ENCODE measurements at regions not wholly inside any gene's neighbourhood (a gene's known extent, or its start where the extent isn't known, plus 50 kb on each side); places are given as distances from the start of the nearest gene placed in this dataset.

GRCh38 chr14:101409006-101409543 lies 152.2 kb upstream of the DIO3 start:
- DNase-seq (ENCODE audit: low spot score) (no peak), ATAC-seq (no peak)
- H2AFZ ChIP-seq, result no peak overlapping the region
- H3K4me3 ChIP-seq, result no peak overlapping the region
- H3K27ac ChIP-seq (ENCODE audit: low read depth), result no peak overlapping the region
- Mint-ChIP-seq H3K36me3 (ENCODE audit: low read depth) (no peaks in the 10 kb centered on the region; the same call in 2 of the 3 replicates), H3K27me3 (ENCODE audit: insufficient read depth, low read depth, poor library complexity) (peaks cover 13% of the 10 kb centered on the region), H3K9me3 (no peaks in the 10 kb centered on the region), H3K4me3 (no peak overlapping the region), H3K4me1 (peaks cover 14% of the 10 kb centered on the region), H3K27ac (no peak overlapping the region)
- H3K9me2 ChIP-seq (ENCODE audit: insufficient read depth), result no peaks in the 10 kb centered on the region
- H3K27me3 ChIP-seq (ENCODE audit: insufficient read depth), result no peaks in the 10 kb centered on the region
- H3F3A ChIP-seq (replicated peaks; ENCODE audit: low read depth), result no peaks in the 10 kb centered on the region
- H4K20me1 ChIP-seq (replicated peaks; ENCODE audit: insufficient read depth), result no peaks in the 10 kb centered on the region
- no peaks in the 10 kb centered on the region for H3K79me2 ChIP-seq (replicated peaks; ENCODE audit: insufficient read depth)
- no peaks in the 10 kb centered on the region for H3K4me1 ChIP-seq (ENCODE audit: insufficient read depth)
- H3K36me3 ChIP-seq (ENCODE audit: insufficient read depth), result no peaks in the 10 kb centered on the region
- no peak for TF ChIP-seq ETS1 (IDR thresholded peaks at IDR 0.05)
- no peak for TF ChIP-seq JUNB (IDR thresholded peaks at IDR 0.05; ENCODE audit: unreplicated experiment)
- TF ChIP-seq EZH2phosphoT487 (IDR thresholded peaks at IDR 0.05; ENCODE audit: unreplicated experiment), result no peak
- TF ChIP-seq ZNF331 (CRISPR knock-in tag; IDR thresholded peaks at IDR 0.05; ENCODE audit: low read depth), result no peak
- H3K4me2 ChIP-seq, result no peak overlapping the region

GRCh38 chr14:101410126-101410525 lies 151.2 kb upstream of the DIO3 start:
- no peak overlapping the region for H3K27ac Mint-ChIP-seq
- Histone ChIP-seq H3F3A (replicated peaks; ENCODE audit: low read depth) (no peaks in the 10 kb centered on the region), H3K27ac (ENCODE audit: low read depth) (no peak overlapping the region), H3K27me3 (ENCODE audit: insufficient read depth) (no peaks in the 10 kb centered on the region), H3K9me2 (ENCODE audit: insufficient read depth) (no peaks in the 10 kb centered on the region), H3K36me3 (ENCODE audit: insufficient read depth) (no peaks in the 10 kb centered on the region), H3K79me2 (replicated peaks; ENCODE audit: insufficient read depth) (no peaks in the 10 kb centered on the region), H3K4me3 (no peak overlapping the region), H2AFZ (no peak overlapping the region), H3K4me2 (no peak overlapping the region), H4K20me1 (replicated peaks; ENCODE audit: insufficient read depth) (no peaks in the 10 kb centered on the region), H3K4me1 (ENCODE audit: insufficient read depth) (no peaks in the 10 kb centered on the region)
- no peak for DNase-seq (ENCODE audit: low spot score)
- no peak overlapping the region for H3K4me3 Mint-ChIP-seq
- H3K9me3 Mint-ChIP-seq, result no peaks in the 10 kb centered on the region
- H3K27me3 Mint-ChIP-seq (ENCODE audit: insufficient read depth, low read depth, poor library complexity), result peaks cover 11% of the 10 kb centered on the region
- H3K36me3 Mint-ChIP-seq (ENCODE audit: low read depth), result no peaks in the 10 kb centered on the region; the same call in 2 of the 3 replicates
- peaks cover 8% of the 10 kb centered on the region for H3K4me1 Mint-ChIP-seq
- ATAC-seq, result no peak
- TF ChIP-seq REST (IDR thresholded peaks at IDR 0.05; ENCODE audit: unreplicated experiment) (no peak), CTCF (conservative IDR thresholded peaks at IDR 0.05; ENCODE audit: low read depth in 2 of 2) (no peak), JUNB (IDR thresholded peaks at IDR 0.05; ENCODE audit: unreplicated experiment) (no peak), POLR2AphosphoS5 (IDR thresholded peaks at IDR 0.05; ENCODE audit: low read depth) (no peak), EZH2phosphoT487 (IDR thresholded peaks at IDR 0.05; ENCODE audit: unreplicated experiment) (no peak), ZNF331 (CRISPR knock-in tag; IDR thresholded peaks at IDR 0.05; ENCODE audit: low read depth) (no peak), STAT1 (IDR thresholded peaks at IDR 0.05; ENCODE audit: unreplicated experiment) (no peak), ETS1 (IDR thresholded peaks at IDR 0.05) (no peak), CREB1 (CRISPR knock-in tag; IDR thresholded peaks at IDR 0.05; ENCODE audit: low read depth) (no peak)
